Ectodermal cell (in vitro differentiated cells): ENCODE measurements at regions not wholly inside any gene's neighbourhood (a gene's known extent, or its start where the extent isn't known, plus 50 kb on each side); places are given as distances from the start of the nearest gene placed in this dataset.

Experiments
- H3K27ac ChIP-seq: 2 replicates; pipeline ENCODE4 v1.7.0; 2013; ENCODE audit warnings: mild to moderate bottlenecking, low read depth, low read length; ENCODE audit not compliant: insufficient read depth, poor library complexity, severe bottlenecking
- H3K27me3 ChIP-seq: 2 replicates; pipeline ENCODE4 v1.7.0; 2013; ENCODE audit warnings: mild to moderate bottlenecking, low read length; ENCODE audit not compliant: insufficient read depth, control insufficient read depth, poor library complexity, severe bottlenecking
- H3K36me3 ChIP-seq: one replicate; pipeline ENCODE4 v1.7.0; 2013; ENCODE audit warnings: low read length; ENCODE audit not compliant: control insufficient read depth, insufficient read depth
- H3K4me1 ChIP-seq: one replicate; pipeline ENCODE4 v1.7.0; 2013; ENCODE audit warnings: low read length; ENCODE audit not compliant: control insufficient read depth, insufficient read depth
- H3K4me3 ChIP-seq: 2 replicates; pipeline ENCODE4 v1.7.0; 2013; ENCODE audit warnings: low read depth, low read length, control low read depth; ENCODE audit not compliant: insufficient read depth
- H3K9me3 ChIP-seq: 2 replicates; pipeline ENCODE4 v1.7.0; 2013; ENCODE audit warnings: mild to moderate bottlenecking, low read length, moderate library complexity; ENCODE audit not compliant: control insufficient read depth
- WGBS, 2 experiments: methylation state at CpG; one replicate each; pipeline ENCODE4 v1.1.7; 2013; ENCODE audit warnings: missing lambda C conversion rate in 2 of 2; 5-methylcytosine and 5-hydroxymethylcytosine counted together

- Histone ChIP-seq H3K27ac (no peak overlapping the region), H3K27me3 (no peaks in the 10 kb centered on the region), H3K9me3 (peaks cover 3% of the 10 kb centered on the region), H3K36me3 (no peaks in the 10 kb centered on the region), H3K4me3 (no peak overlapping the region), H3K4me1 (peaks cover 6% of the 10 kb centered on the region)
- 58 to 60% methylated on average over 10 of the region's 10 CpGs for WGBS, 2 experiments
These were observed 305.4 kb downstream of the PCNX1 start for GRCh38 chr14:71212683-71213107.

GRCh38 chr14:71214241-71214640, 307.0 kb downstream of the PCNX1 start:
- peaks cover 6% of the 10 kb centered on the region for H3K4me1 ChIP-seq
- WGBS, 2 experiments, result 100% methylated on average over 1 of the region's 2 CpGs; no CpG with 5 or more reads in 1 of the 2 experiments
- H3K27ac ChIP-seq, result no peak overlapping the region

GRCh38 chr14:71220462-71220861, 313.2 kb downstream of the PCNX1 start:
- WGBS, 2 experiments, result 78 to 83% methylated on average over 4 of the region's 4 CpGs
- H3K36me3 ChIP-seq, result no peaks in the 10 kb centered on the region
- no peak overlapping the region for H3K27ac ChIP-seq
- peaks cover 3% of the 10 kb centered on the region for H3K9me3 ChIP-seq
- H3K4me3 ChIP-seq, result no peak overlapping the region
- H3K27me3 ChIP-seq, result no peaks in the 10 kb centered on the region
- no peaks in the 10 kb centered on the region for H3K4me1 ChIP-seq

More at GRCh38 chr14:71214241-71214640, 307.0 kb downstream of the PCNX1 start:
- H3K4me3 ChIP-seq, result no peak overlapping the region
- peaks cover 3% of the 10 kb centered on the region for H3K9me3 ChIP-seq
- H3K36me3 ChIP-seq, result no peaks in the 10 kb centered on the region
- H3K27me3 ChIP-seq, result no peaks in the 10 kb centered on the region

- Histone ChIP-seq H3K4me1 (no peaks in the 10 kb centered on the region), H3K27me3 (no peaks in the 10 kb centered on the region), H3K9me3 (peaks cover 3% of the 10 kb centered on the region), H3K27ac (no peak overlapping the region), H3K4me3 (no peak overlapping the region), H3K36me3 (no peaks in the 10 kb centered on the region)
- WGBS, 2 experiments, result 88 to 98% methylated on average over 1 to 2 of the region's 2 CpGs
These were observed 313.9 kb downstream of the PCNX1 start for GRCh38 chr14:71221119-71221518.

GRCh38 chr14:71225113-71225512, 317.9 kb downstream of the PCNX1 start:
- 90 to 94% methylated on average over 2 of the region's 2 CpGs for WGBS, 2 experiments

GRCh38 chr14:71228711-71229110, 321.5 kb downstream of the PCNX1 start:
- Histone ChIP-seq H3K36me3 (no peaks in the 10 kb centered on the region), H3K4me3 (no peak overlapping the region), H3K4me1 (no peaks in the 10 kb centered on the region), H3K9me3 (no peaks in the 10 kb centered on the region), H3K27me3 (no peaks in the 10 kb centered on the region), H3K27ac (no peak overlapping the region)
- 87% methylated on average over 2 of the region's 2 CpGs for WGBS, 2 experiments

More at GRCh38 chr14:71225113-71225512, 317.9 kb downstream of the PCNX1 start:
- Histone ChIP-seq H3K4me1 (no peaks in the 10 kb centered on the region), H3K9me3 (no peaks in the 10 kb centered on the region), H3K27me3 (no peaks in the 10 kb centered on the region), H3K4me3 (no peak overlapping the region), H3K27ac (no peak overlapping the region), H3K36me3 (no peaks in the 10 kb centered on the region)

- 95 to 96% methylated on average over 7 of the region's 7 CpGs for WGBS, 2 experiments
- H3K4me3 ChIP-seq, result no peak overlapping the region
These were observed 322.6 kb downstream of the PCNX1 start for GRCh38 chr14:71229875-71230274.

GRCh38 chr14:71230897-71231296, 323.6 kb downstream of the PCNX1 start:
- H3K27me3 ChIP-seq, result no peaks in the 10 kb centered on the region
- no peak overlapping the region for H3K4me3 ChIP-seq
- H3K36me3 ChIP-seq, result no peaks in the 10 kb centered on the region
- H3K9me3 ChIP-seq, result no peaks in the 10 kb centered on the region
- WGBS, 2 experiments, result 90 to 91% methylated on average over 13 of the region's 13 CpGs
- no peaks in the 10 kb centered on the region for H3K4me1 ChIP-seq
- H3K27ac ChIP-seq, result no peak overlapping the region

More at GRCh38 chr14:71229875-71230274, 322.6 kb downstream of the PCNX1 start:
- no peaks in the 10 kb centered on the region for H3K36me3 ChIP-seq
- H3K4me1 ChIP-seq, result no peaks in the 10 kb centered on the region
- H3K9me3 ChIP-seq, result no peaks in the 10 kb centered on the region
- no peak overlapping the region for H3K27ac ChIP-seq
- no peaks in the 10 kb centered on the region for H3K27me3 ChIP-seq

- 91 to 93% methylated on average over 16 of the region's 16 CpGs for WGBS, 2 experiments
- H3K27me3 ChIP-seq, result no peaks in the 10 kb centered on the region
These were observed 324.5 kb downstream of the PCNX1 start for GRCh38 chr14:71231521-71232393.

GRCh38 chr14:71232506-71232905, 325.2 kb downstream of the PCNX1 start:
- Histone ChIP-seq H3K27ac (no peak overlapping the region), H3K36me3 (no peaks in the 10 kb centered on the region), H3K4me3 (no peak overlapping the region), H3K4me1 (no peaks in the 10 kb centered on the region), H3K9me3 (no peaks in the 10 kb centered on the region), H3K27me3 (no peaks in the 10 kb centered on the region)
- WGBS, 2 experiments, result 95 to 97% methylated on average over 12 of the region's 12 CpGs

More at GRCh38 chr14:71231521-71232393, 324.5 kb downstream of the PCNX1 start:
- Histone ChIP-seq H3K4me3 (no peak overlapping the region), H3K36me3 (no peaks in the 10 kb centered on the region), H3K9me3 (no peaks in the 10 kb centered on the region), H3K27ac (no peak overlapping the region), H3K4me1 (no peaks in the 10 kb centered on the region)
